GM23248 (cell line): ENCODE measurements at regions not wholly inside any gene's neighbourhood (a gene's known extent, or its start where the extent isn't known, plus 50 kb on each side); places are given as distances from the start of the nearest gene placed in this dataset.

Experiments
- EZH2 ChIP-seq: fragments of 200-600 bp; sonication (generic); IDR thresholded peaks from 2 replicates; pipeline ENCODE4 v1.6.1; 2018; ENCODE audit warnings: antibody characterized with exemption, mild to moderate bottlenecking; ENCODE audit not compliant: insufficient read depth, poor library complexity, severe bottlenecking
- EZH2phosphoT487 ChIP-seq: fragments of 200-600 bp; sonication (generic); IDR thresholded peaks from 2 replicates; pipeline ENCODE4 v1.6.1; 2018; ENCODE audit warnings: antibody characterized with exemption, moderate library complexity, mild to moderate bottlenecking, low read depth; ENCODE audit not compliant: insufficient read depth

GRCh38 chr21:41647806-41648561, 118.9 kb downstream of the RIPK4 start:
- TF ChIP-seq EZH2 (no peak), EZH2phosphoT487 (no peak)
